HCT116 (cell line): ENCODE measurements at regions not wholly inside any gene's neighbourhood (a gene's known extent, or its start where the extent isn't known, plus 50 kb on each side); places are given as distances from the start of the nearest gene placed in this dataset.

Experiments
- ATAC-seq: fragments of 200-7000 bp; cut with Tn5 transposase; 2 replicates; pipeline ENCODE4 v1.9.1; 2020; ENCODE audit warnings: mild to moderate bottlenecking, moderate library complexity
- BruUV-seq: library from RNA; stranded (reverse); fragments of 400-500 nt; replicated peaks from 2 replicates; lab custom pipeline; 2021; lab: Mats Ljungman, UMichigan
- CTCF ChIA-PET: fragments of 300-600 bp; sonication (Branson Sonifier 250); formaldehyde crosslinking; loops from one replicate; lab custom pipeline; 2021; ENCODE audit warnings: antibody characterized with exemption; lab: Charles Lee
- POLR2A ChIA-PET: fragments of 300-600, 350-600 bp; sonication (Branson Sonifier 250); formaldehyde crosslinking; loops from one replicate; lab custom pipeline; 2021; ENCODE audit warnings: antibody characterized with exemption; lab: Charles Lee
- RAD21 ChIA-PET, 2 experiments: fragments of 300-600 bp; sonication (Branson Sonifier 250); formaldehyde crosslinking; loops; one replicate each; lab custom pipeline; 2023; ENCODE audit warnings: low total read pairs in 2 of 2; ENCODE audit not compliant: uncharacterized antibody in 2 of 2, unreplicated experiment in 2 of 2, low non-redundant PET in 1 of 2; lab: Charles Lee
- DNase-seq: peaks from one replicate; pipeline ENCODE4 v3.0.0-alpha.2; 2010; ENCODE audit warnings: low read depth, low spot score
- H2AFZ ChIP-seq: fragments of 200-600 bp; shearing (Covaris generic), sonication (generic); 2 replicates; pipeline ENCODE4 v1.6.1; 2017; ENCODE audit warnings: low read depth, mixed run types, mixed read lengths, antibody characterized with exemption, low read length; ENCODE audit not compliant: poor library complexity, severe bottlenecking
- H3K27ac ChIP-seq: 2 replicates; pipeline ENCODE4 v1.5.1; 2012; ENCODE audit warnings: low read depth, low read length
- H3K27me3 ChIP-seq: fragments of 200-600 bp; sonication (generic); 2 replicates; pipeline ENCODE4 v1.6.1; 2016; ENCODE audit warnings: mixed run types, low read length, mixed read lengths; ENCODE audit not compliant: insufficient read depth
- H3K36me3 ChIP-seq, 2 experiments: fragments of 200-500 bp in 1 of 2; fragments of 200-600 bp in 1 of 2; sonication (Bioruptor generic) in 1 of 2; sonication (generic) in 1 of 2; 2 replicates each; pipeline versions ENCODE4 v1.5.1 to v1.6.1; 2014 to 2016; ENCODE audit warnings: low read length in 2 of 2, inconsistent platforms in 1 of 2, mixed read lengths in 1 of 2, mixed run types in 1 of 2; ENCODE audit not compliant: insufficient read depth in 2 of 2, control insufficient read depth in 1 of 2
- H3K4me1 ChIP-seq, 2 experiments: fragments of 200-600 bp in 1 of 2; sonication (generic) in 1 of 2; 2 replicates each; pipeline versions ENCODE4 v1.5.1 to v1.6.1; 2012 to 2017; ENCODE audit warnings: low read length in 2 of 2, inconsistent platforms in 1 of 2, mild to moderate bottlenecking in 1 of 2, mixed read lengths in 1 of 2, mixed run types in 1 of 2, moderate library complexity in 1 of 2; ENCODE audit not compliant: insufficient read depth in 2 of 2, control insufficient read depth in 1 of 2
- H3K4me2 ChIP-seq: fragments of 200-600 bp; sonication (generic); 2 replicates; pipeline ENCODE4 v1.6.1; 2017; ENCODE audit warnings: mixed run types, low read length, mixed read lengths
- H3K4me3 ChIP-seq, 2 experiments: fragments of 200-600 bp in 1 of 2; sonication (generic) in 1 of 2; replicated peaks in 1 of 2; 2 replicates each; pipeline ENCODE4 v1.5.1; 2011 to 2016; ENCODE audit warnings: low read length in 2 of 2, control low read depth in 1 of 2, low read depth in 1 of 2, mild to moderate bottlenecking in 1 of 2, mixed read lengths in 1 of 2, mixed run types in 1 of 2
- H3K79me2 ChIP-seq: fragments of 200-600 bp; sonication (generic); 2 replicates; pipeline ENCODE4 v1.6.1; 2017; ENCODE audit warnings: mild to moderate bottlenecking, mixed run types, low read length, moderate library complexity, mixed read lengths; ENCODE audit not compliant: insufficient read depth
- H3K9ac ChIP-seq: fragments of 200-600 bp; sonication (generic); 2 replicates; pipeline ENCODE4 v1.6.1; 2016; ENCODE audit warnings: low read length, mixed read lengths
- H3K9me2 ChIP-seq: fragments of 200-600 bp; sonication (generic), shearing (Covaris generic); 2 replicates; pipeline ENCODE4 v1.6.1; 2017; ENCODE audit warnings: mixed run types, mild to moderate bottlenecking, moderate library complexity; ENCODE audit not compliant: insufficient read depth
- H3K9me3 ChIP-seq, 2 experiments: fragments of 200-500 bp in 1 of 2; fragments of 200-600 bp in 1 of 2; sonication (Bioruptor generic) in 1 of 2; sonication (generic) in 1 of 2; 2 replicates each; pipeline ENCODE4 v1.6.1; 2014 to 2017; ENCODE audit warnings: low read length in 2 of 2, mixed read lengths in 2 of 2, inconsistent platforms in 1 of 2, low read depth in 1 of 2, mild to moderate bottlenecking in 1 of 2, mixed run types in 1 of 2, moderate library complexity in 1 of 2; ENCODE audit not compliant: control insufficient read depth in 1 of 2, insufficient read depth in 1 of 2
- H4K20me1 ChIP-seq: fragments of 200-600 bp; sonication (generic), shearing (Covaris generic); 2 replicates; pipeline ENCODE4 v1.6.1; 2017; ENCODE audit warnings: mixed run types, mild to moderate bottlenecking, moderate library complexity; ENCODE audit not compliant: insufficient read depth
- CBX3 ChIP-seq: IDR thresholded peaks from 2 replicates; pipeline ENCODE4 v1.6.1; 2012; ENCODE audit warnings: low read depth
- CTCF ChIP-seq, 3 experiments: fragments of 200-600 bp in 1 of 3; sonication (generic) in 1 of 3; IDR thresholded peaks in 2 of 3; conservative IDR thresholded peaks in 1 of 3; 2 replicates each; pipeline ENCODE4 v1.5.1; 2012 to 2017; ENCODE audit warnings: low read depth in 2 of 3, low read length in 2 of 3, antibody characterized with exemption in 1 of 3, borderline replicate concordance in 1 of 3, control low read depth in 1 of 3, mild to moderate bottlenecking in 1 of 3, mixed read lengths in 1 of 3, mixed run types in 1 of 3, moderate library complexity in 1 of 3; ENCODE audit not compliant: insufficient read depth in 1 of 3
- ELF1 ChIP-seq: IDR thresholded peaks from 2 replicates; pipeline ENCODE4 v1.6.1; 2012; ENCODE audit warnings: low read depth, borderline replicate concordance
- POLR2A ChIP-seq: IDR thresholded peaks from 2 replicates; pipeline ENCODE4 v1.7.0; 2011; ENCODE audit warnings: borderline replicate concordance; ENCODE audit not compliant: insufficient read depth, insufficient read length; ENCODE audit errors: extremely low read depth
- RAD21 ChIP-seq: IDR thresholded peaks from 2 replicates; pipeline ENCODE4 v1.6.1; 2012; ENCODE audit warnings: low read depth, mild to moderate bottlenecking
- TCF7L2 ChIP-seq: IDR thresholded peaks from 2 replicates; pipeline ENCODE4 v1.7.0; 2011; ENCODE audit warnings: borderline replicate concordance, inconsistent platforms; ENCODE audit not compliant: insufficient read depth, insufficient read length; ENCODE audit errors: extremely low read depth
- ZBTB33 ChIP-seq: IDR thresholded peaks from 2 replicates; pipeline ENCODE4 v1.6.1; 2011; ENCODE audit warnings: mild to moderate bottlenecking, low read length, moderate library complexity; ENCODE audit not compliant: insufficient replicate concordance; ENCODE audit errors: extremely low read depth
- ZNF274 ChIP-seq: fragments of 200-500 bp; sonication (Bioruptor generic); IDR thresholded peaks from 2 replicates; pipeline ENCODE4 v1.6.1; 2014; ENCODE audit warnings: mild to moderate bottlenecking, low read depth, low read length, inconsistent platforms
- intact Hi-C: fragments of 100-400 bp; cut with micrococcal nuclease; formaldehyde crosslinking; loops from 2 replicates; pipeline ENCODE4 v1.10.0; 2022

- Histone ChIP-seq H3K36me3 (no peaks in the 10 kb centered on the region), H3K27me3 (peaks cover 4% of the 10 kb centered on the region; the same call in 1 of the 2 replicates), H3K4me3 (no peak overlapping the region), H3K4me2 (no peak overlapping the region), H4K20me1 (no peaks in the 10 kb centered on the region), H2AFZ (no peak overlapping the region), H3K9ac (no peak overlapping the region), H3K79me2 (no peaks in the 10 kb centered on the region), H3K9me2 (no peaks in the 10 kb centered on the region), H3K4me1 (peaks cover 4 to 7% of the 10 kb centered on the region in 2 experiments; a peak in 2 of 4 replicates), H3K9me3 (no peaks in the 10 kb centered on the region), H3K27ac (no peak overlapping the region)
- no TSS peak for BruUV-seq
- ATAC-seq (no peak), DNase-seq (no peak)
- ChIA-PET CTCF (interaction anchor here (0.9 to 4.5 kb wide), 3 partner anchors 331 to 675 kb away, joined by 4 to 78 read pairs (median 6); no protein-coding TSS in a partner anchor), RAD21 (no interaction called here), POLR2A (no interaction called here)
- intact Hi-C loops: loop anchor here (2.0 kb wide), 1 partner anchor 675 kb away; no protein-coding TSS in a partner anchor
- TF ChIP-seq POLR2A: no peak
- TF ChIP-seq ZNF274: no peak
- no peak for TF ChIP-seq CBX3
- TF ChIP-seq RAD21: no peak
Measured at GRCh38 chr11:96465512-96465911, 75.7 kb downstream of the JRKL start.

- BruUV-seq: no TSS peak
- POLR2A ChIA-PET: interaction anchor here (0.6 kb wide), 1 partner anchor 72 kb away, joined by 4 read pairs; no protein-coding TSS in a partner anchor
Measured at GRCh38 chr11:96466607-96467006, 76.8 kb downstream of the JRKL start.

More at GRCh38 chr11:96466607-96467006, 76.8 kb downstream of the JRKL start:
- H3K9me3 ChIP-seq: no peaks in the 10 kb centered on the region
- no peak overlapping the region for H3K4me2 ChIP-seq
- DNase-seq: no peak
- H3K79me2 ChIP-seq: no peaks in the 10 kb centered on the region
- RAD21 ChIA-PET: no interaction called here
- TF ChIP-seq CTCF (IDR thresholded peaks at IDR 0.05 in 2 of 3, conservative IDR thresholded peaks at IDR 0.05 in 1 of 3; ENCODE audit: borderline replicate concordance in 1 of 3, insufficient read depth in 1 of 3, low read depth in 2 of 3, low read length in 2 of 3) (no peak), TCF7L2 (no peak), ZBTB33 (no peak), ZNF274 (no peak), ELF1 (no peak)
- TF ChIP-seq, all 23 proteins: peak for 0
- no peak overlapping the region for H2AFZ ChIP-seq
- H3K9ac ChIP-seq: no peak overlapping the region
- H3K36me3 ChIP-seq: no peaks in the 10 kb centered on the region
- intact Hi-C loops: no loop called here
- no peaks in the 10 kb centered on the region for H4K20me1 ChIP-seq
- peaks cover 4% of the 10 kb centered on the region; the same call in 1 of the 2 replicates for H3K27me3 ChIP-seq
- no peak for ATAC-seq
- H3K27ac ChIP-seq: no peak overlapping the region
- CTCF ChIA-PET: interaction anchor here (4.5 kb wide), 1 partner anchor 674 kb away, joined by 78 read pairs; no protein-coding TSS in a partner anchor
- peaks cover 4 to 7% of the 10 kb centered on the region in 2 experiments; a peak in 2 of 4 replicates for H3K4me1 ChIP-seq
- H3K9me2 ChIP-seq: no peaks in the 10 kb centered on the region
- H3K4me3 ChIP-seq: no peak overlapping the region
